GM19468 (cell line): ENCODE measurements at regions not wholly inside any gene's neighbourhood (a gene's known extent, or its start where the extent isn't known, plus 50 kb on each side); places are given as distances from the start of the nearest gene placed in this dataset.
A peak's percentile ranks its signal among the peaks of the same experiment; 100 is the strongest.

Experiments
- ATAC-seq: cut with Tn5 transposase; IDR thresholded peaks from one replicate; pipeline ENCODE4 v1.9.1; 2021; ENCODE audit warnings: mild to moderate bottlenecking, moderate library complexity, moderate number of reproducible peaks; ENCODE audit not compliant: unreplicated experiment; ENCODE audit errors: extremely low read depth

DNA sequence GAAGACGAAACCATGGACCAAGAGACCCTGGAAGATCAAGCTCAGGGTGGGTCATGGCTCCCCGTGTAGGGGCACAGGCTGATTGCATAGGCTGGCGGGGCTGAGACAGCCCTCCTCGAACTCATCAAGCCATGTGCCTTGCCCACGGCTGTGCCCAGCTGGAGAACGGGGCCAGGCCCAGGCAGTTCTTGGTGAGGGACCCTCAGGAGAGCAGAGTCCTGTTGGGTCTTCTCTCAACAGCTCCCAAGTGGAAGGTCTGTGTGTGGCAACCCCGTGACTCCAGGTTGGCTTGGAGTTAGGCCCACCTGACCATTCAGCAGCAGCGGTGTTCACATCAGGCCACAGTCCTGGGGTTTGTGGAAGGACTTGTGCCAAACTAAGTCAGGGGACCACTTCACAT lies 276.5 kb downstream of the QKI start:
- no peak for ATAC-seq

DNA sequence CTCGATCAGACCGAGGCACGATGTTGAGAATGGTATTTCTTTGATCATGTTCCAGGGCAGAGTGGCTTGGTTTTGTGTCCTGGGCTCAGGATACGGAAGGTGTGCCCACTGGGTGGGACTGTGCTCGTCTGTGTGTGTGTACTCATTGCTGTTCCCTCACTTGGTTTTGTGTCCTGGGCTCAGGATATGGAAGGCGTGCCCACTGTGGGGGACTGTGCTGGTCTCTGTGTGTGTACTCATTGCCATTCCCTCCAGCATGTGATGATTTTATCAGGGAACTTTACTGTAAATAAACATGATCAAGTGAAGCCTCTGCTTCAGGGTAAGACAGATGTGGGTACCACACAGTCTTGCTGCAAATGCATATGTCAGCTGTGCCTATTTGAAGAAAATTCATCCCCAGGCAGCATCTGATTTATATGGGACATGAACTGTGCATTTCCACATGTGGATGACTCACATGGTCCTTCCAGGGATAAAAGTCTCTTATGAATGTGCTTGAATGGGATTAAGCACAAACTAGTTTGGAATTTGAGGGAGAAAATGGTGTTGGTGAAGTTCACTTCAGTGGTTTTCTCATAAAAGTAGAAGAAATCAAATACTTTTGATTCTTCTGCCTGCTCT lies 274.3 kb downstream of the QKI start:
- no peak for ATAC-seq

DNA sequence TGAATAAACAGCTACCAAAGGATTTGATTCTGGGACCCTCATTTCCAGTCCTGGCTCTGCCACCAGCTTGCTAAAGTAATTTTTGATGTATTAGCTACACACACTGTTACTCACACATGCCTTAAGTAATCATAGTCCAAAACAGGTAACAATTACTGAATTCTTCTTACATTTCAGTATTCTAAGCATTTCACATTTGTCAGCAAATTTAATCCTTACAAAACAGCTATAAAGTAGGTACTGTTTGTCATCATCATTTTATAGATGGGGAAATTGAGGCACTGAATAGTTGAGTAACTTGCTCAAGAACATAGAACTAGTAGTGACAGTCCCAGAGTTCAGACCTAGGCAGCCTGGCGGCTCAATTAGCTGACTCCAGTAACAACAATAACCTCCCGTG lies 272.6 kb downstream of the QKI start:
- no peak for ATAC-seq

DNA sequence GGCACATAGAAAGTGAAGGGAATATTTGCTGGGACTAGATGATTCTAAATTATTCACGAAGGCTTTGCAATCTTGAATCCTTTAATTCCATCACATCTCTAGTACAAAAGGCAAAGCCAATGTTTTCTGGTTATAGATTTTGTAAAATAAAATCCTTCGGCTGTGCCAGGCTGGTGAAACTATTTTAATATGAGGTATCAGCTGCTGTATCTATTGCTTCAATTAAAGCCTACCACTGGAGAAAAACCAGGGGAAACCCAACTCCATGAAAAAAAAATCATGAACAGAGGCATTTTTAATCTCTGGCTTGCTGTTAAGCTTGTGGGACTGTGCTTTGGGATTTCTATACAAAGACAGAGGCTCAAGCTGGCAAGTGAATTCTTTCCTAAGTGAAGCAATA lies 271.8 kb downstream of the QKI start:
- no peak for ATAC-seq

DNA sequence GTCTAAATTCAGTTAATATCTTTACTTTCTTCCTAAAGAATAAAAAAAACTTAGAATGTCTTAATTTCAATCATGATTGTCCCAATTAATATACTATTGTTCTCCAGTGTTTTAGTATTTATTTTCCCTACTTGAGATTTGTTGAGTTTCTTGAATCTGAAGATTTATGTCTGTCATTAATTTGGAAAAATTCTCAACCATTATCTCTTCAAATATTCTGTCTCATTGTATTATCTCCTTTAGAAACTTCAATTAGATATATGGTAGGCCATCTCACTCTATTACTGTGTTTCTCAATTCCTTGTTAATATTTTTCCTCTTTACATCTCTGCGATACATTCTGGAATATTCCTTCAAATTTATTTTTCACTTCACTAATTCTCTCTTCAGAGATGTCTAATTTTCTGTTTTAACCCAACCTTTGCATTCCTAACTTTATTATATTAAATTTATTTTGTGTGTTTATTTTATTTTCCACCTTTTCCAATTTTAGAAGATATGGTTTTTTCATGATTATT lies 268.6 kb downstream of the QKI start:
- no peak for ATAC-seq

DNA sequence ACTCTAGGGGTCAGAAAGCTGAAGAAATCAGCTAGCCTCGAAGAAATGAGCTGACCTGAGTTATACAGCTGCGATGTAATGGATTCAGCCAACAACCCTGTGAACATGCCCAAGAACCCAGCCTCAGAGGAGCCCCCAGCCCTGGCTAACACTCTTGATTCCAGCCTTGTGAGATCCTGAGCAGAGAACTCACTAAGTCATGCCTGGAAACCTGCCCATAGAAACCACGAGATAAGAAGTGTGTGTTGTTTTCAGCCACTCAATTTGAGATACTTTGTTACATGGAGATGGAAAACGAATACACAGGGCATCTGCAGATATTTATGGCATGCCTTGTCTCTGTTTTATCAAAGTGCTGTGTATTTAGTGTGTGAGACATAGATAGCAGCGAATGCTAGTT lies 265.2 kb downstream of the QKI start:
- ATAC-seq, result no peak

DNA sequence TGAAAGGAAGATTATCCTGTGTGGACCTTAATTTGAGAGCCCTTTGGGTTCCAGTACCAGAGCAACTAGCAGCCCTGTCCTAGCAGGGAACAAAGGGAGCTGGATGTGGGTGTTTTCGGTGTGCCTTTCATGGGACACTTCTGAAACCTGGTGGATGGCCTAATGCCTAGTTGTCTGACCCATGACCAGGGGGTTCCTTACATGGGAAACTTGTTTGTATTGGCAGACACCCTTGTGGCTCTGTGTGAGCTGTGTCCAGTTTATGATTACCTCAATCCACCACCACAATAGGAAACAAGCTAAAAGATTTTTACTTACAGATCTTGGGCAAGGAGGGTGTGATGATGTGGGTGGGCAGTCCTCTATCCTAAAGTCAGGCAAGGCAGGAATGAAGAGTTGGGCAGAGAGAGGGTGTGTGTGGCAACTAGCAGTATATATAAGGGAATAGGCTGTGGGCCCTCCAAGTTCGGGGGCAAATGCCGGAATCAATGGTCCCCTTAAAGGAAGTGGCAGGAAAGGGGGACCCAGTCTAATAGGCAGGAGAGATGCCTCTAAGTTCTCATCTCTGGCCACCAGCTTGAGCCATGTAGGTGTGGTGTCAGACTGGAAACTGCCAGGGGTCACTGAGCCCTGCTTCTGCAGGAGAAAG lies 264.6 kb downstream of the QKI start:
- no peak for ATAC-seq

DNA sequence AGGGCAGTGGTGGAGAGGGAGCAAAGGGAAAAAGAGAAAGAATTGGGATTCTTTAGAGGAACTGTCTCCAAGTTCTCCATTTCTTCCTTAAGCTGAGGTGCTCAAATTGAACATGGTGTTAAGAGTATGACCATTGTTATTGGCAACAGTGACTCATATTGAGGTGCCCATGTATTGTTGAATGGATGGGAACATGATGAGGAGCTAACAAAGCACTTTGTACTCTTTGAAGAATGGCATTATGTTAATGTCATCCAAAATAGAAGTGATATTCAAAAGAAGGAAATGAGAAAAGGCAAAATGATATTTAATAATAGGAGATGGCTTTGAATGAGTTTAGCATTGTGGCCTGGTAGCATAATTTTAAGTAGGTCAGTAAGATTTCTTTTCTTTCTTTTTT lies 261.1 kb downstream of the QKI start:
- ATAC-seq, result no peak

DNA sequence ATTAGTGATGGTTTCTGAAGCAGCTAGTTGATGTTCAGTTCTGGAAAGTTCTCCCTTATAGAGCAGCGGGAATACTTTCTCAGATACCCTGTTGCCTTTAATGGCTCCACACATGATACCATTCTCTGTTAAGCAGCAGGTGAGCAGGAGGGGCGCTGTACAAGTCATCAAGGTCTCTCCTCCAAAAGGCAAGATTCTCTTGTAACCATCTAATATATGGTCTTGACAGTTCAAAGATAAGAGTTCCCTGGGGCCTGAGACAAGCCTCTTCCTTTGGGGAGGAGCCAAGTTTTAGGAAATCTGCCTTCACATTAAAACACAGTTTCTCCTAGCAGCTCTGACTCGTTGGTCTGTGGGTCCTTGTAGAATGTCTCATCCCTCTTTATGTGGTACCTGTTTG lies 258.2 kb downstream of the QKI start:
- no peak for ATAC-seq

DNA sequence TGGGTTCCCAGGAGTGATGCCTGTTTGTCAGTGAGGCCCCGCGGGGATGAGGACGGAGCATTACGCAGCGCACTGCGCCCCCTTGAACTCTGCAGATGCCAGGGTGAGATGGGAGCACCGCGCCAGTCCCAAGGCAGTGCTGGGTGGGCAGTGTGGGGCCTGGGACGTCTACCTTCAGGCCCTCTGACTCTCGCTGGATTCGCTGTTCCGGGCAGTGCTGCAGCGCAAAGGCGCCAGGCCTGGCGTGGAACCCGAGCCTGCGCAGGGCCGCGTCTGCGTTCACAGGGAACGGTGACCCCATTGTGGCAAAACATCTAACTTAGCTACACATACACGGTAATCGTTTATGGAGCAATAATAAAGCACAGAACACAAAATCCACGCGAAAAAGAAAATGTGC lies 257.3 kb downstream of the QKI start:
- ATAC-seq, result no peak

DNA sequence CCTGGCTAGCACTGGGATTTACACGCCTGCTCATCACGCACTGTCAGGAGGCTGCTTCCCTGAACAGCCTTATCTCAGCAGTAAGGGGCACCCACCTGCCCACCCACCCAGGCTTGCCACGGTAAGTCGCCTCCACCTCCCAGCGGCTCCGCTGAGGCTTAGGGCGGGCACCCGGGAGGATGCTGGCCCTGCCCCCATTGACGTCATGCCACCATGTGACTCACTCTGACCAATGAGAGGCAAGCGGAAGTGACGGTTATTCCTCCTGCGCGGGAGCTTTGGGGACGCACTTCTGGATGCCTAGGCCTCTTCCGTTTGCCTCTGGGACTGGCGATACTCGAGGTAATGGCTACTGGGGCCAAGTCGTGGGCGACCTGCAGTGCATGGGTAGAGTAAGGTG lies 256.8 kb downstream of the QKI start:
- no peak for ATAC-seq

DNA sequence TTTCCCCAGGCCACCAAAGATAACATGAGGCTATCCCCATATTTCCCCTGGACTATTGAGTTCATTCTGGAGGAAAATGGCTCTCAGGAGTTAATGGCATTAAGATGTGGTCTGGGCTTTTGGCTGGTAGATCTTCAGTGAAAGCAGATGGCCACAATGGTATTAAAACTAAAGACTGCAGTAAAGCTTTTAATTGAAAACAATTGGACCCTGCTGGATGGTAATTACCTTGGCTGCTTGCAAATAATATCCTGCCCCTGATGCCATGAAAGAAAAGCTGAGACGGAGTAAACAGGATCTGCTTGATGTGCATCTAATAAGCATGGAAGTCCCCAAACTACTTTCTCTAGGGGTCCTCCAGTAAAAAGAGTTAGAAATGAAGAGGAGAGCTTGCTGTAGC lies 255.8 kb downstream of the QKI start:
- ATAC-seq, result no peak

DNA sequence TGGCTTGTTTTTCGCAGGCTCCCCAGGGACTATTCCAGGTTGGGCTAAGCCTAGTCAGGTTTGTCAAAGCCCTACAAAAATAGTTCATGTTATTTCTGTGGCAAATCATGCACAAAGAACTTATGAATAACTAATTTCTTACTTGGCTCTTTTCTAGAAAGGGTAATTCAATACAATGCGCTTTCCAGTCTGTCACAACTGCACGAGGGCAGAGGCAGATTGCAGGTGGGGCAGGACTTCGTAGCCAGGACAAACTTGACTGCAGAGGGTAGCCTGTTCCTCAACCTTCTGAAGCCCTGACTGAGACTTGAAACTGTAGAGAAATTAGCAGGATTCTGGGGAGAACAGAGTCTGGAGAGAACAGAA lies 253.5 kb downstream of the QKI start:
- ATAC-seq, result peak; percentile 23

DNA sequence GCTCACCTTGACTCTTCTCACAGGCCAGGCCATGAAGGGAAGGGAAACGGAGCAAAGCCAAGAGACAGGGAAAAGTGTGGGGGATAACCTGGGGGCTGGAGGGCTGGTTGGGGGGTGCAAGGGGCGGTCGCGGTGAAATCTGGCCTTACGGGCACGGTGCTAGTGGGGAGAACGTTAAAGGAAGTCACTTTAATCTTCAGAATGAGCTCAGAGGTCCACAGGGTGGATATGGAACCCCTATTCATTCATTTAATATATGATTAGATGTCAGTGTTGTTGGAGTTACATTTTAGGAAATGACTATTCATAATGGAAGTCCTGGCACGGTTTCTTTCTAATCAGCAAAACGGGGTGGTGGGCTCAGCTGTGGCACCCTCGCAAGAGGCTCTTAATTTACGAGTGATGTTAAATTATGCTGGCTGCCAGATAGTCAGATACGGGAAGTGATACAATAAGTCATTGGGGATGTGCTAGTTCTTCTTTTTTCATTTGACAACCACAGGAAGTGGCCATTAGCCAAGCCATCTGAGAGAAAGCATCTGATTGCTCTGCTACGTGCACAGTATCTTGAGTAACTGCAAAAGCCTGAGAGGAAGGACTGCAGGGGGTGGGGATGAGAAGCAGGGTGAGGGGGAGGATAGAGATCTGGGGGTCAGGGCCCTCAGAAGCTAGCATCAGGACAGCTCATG lies 253.0 kb downstream of the QKI start:
- peak; percentile 99 for ATAC-seq

DNA sequence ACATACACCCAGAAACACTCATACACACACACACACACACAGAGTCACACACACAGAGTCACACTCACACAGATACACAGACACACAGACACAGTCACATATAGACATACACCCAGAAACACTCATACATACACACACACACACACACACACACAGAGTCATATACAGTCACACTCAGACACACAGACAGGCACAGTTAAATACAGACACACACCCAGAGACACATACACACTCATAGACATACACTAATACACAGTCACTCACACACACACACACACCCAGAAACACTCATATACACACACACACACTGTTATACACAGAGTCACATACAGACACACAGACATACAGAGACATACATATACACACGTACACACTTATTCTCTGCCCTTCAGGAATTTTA lies 250.9 kb downstream of the QKI start:
- ATAC-seq, result no peak

DNA sequence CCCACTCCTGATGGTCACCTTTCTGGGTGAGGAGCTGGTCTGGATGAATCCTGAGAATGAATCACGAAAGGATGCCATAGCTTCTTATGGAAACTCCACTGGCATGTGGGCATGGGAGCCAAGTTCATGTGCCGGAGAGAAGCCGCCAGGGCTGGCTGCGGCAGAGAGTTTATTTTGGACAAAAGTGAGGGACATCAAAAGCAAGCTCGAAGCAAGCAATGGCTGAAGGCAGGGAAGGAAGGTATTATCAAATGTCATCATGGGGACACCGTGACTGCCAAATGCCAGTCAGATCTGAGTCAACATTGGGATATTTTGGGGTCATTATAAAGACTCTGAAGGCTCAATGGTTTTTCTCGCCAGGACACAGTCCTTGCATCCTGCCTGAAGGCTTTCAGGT lies 249.1 kb downstream of the QKI start:
- no peak for ATAC-seq

DNA sequence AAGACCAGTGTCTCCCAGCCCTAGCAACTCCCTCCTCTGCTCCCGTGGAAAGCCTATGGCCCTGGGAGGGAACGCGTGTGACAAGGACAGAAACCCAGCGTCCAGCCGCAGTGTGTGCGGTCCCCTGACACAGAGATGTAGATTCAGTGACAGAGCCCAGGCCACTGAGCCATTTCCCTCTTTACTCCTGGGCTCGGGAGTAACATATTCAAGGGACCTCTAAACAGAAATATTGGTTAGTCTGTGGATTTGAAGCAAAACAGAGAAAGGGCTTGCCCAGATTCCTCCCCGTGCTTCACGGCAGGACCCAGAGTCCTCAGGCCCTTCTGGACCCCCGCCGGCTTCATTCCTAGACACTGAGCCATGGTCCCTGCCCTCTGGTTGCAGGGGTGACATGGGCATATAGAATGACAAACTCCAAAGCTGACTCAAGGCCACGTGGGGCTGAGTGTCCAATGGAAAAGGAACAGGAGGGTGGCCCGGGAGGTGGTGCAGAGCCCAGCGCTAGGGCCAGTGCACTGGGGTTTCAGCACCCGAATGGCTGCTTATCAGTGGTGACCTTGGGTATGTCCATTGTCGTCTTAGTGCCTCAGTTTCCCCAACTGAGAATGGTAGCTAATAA lies 248.2 kb downstream of the QKI start:
- no peak for ATAC-seq

DNA sequence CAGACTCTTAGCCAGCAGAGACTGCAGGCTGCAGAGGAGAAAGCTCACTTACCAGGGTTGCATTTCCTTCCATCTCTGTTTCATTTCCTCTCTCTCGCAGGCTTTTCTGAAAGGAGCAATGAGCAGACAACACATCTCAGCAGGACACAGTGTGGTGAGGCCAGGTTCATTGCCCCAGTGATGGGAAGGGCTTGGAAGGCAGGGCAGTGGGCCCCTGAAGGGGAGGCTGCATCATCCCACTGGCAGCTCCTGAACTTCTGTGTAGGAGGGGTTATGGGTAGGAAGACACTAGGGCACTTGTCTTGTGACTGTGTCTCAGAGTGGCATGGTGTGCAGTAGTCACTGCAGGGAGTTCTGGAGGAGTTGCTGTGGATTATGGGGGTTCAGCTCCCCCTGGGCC lies 246.8 kb downstream of the QKI start:
- peak; percentile 91 for ATAC-seq

DNA sequence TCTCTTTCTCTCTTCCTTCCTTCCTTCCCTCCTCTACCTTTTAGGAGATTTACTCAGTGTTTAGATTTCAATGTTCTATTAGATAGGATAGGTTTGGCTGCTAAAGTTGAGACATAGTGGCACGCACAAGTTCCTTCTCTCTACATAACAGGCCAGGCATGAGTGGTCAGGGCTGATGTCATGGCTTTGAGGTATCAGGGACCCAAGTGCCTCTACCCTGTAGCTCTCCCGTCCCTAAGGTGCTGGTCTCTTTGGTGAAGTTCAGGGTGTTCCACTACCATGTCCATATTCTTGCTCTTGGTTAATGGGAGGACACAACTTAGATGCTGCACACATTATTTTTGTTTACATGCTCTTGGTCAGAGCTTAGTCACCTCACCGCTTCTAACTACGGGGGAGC lies 245.3 kb downstream of the QKI start:
- ATAC-seq, result no peak

DNA sequence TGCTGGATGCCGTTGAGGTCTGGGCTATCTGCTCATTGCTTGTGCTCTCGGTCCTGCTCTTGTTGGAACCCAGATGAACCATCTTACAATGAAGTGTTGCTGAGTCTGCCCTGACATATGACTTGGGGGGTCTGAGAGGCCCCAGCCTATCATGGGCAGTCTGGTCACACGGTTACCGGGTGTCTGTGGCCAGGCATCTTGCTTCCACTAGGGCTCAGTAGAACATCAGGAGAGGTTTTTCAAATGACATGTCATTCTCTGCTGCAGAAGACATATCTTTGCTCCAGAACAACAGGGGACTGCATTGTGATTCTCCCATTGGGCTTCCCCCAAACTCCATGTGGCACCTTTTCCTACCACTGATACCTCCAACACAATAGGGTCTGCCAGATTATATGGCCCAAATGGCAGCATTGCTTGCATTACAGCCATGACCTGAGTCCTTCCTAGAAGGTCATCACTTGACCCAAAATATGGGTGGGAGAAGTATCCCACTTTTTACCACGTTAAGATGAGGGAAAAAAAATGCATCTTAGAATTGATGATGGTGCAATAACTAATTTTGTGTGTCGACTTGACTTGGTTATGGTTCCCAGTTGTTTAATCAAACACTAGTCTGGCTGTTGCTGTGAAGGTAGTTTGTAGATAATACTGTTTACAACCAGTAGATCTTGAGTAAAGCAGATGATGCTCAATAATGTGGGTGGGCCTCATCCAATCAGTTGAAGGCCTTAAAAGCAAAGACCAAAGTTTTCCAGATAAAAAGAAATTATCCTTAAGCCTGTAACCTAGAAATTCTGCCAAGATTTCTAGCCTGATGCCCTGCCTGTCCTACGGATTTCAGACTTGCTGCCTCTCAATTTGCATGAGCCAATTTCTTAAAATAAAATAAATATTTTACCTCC lies 241.0 kb downstream of the QKI start:
- no peak for ATAC-seq
